HCT116 (cell line): ENCODE measurements at regions not wholly inside any gene's neighbourhood (a gene's known extent, or its start where the extent isn't known, plus 50 kb on each side); places are given as distances from the start of the nearest gene placed in this dataset.

Experiments used
- ATAC-seq: fragments of 200-7000 bp; cut with Tn5 transposase; 2 replicates; pipeline ENCODE4 v1.9.1; 2020; ENCODE audit warnings: mild to moderate bottlenecking, moderate library complexity
- BruUV-seq: library from RNA; stranded (reverse); fragments of 400-500 nt; replicated peaks from 2 replicates; lab custom pipeline; 2021; lab: Mats Ljungman, UMichigan
- CTCF ChIA-PET: fragments of 300-600 bp; sonication (Branson Sonifier 250); formaldehyde crosslinking; loops from one replicate; lab custom pipeline; 2021; ENCODE audit warnings: antibody characterized with exemption; lab: Charles Lee
- POLR2A ChIA-PET: fragments of 300-600, 350-600 bp; sonication (Branson Sonifier 250); formaldehyde crosslinking; loops from one replicate; lab custom pipeline; 2021; ENCODE audit warnings: antibody characterized with exemption; lab: Charles Lee
- RAD21 ChIA-PET, 2 experiments: fragments of 300-600 bp; sonication (Branson Sonifier 250); formaldehyde crosslinking; loops; one replicate each; lab custom pipeline; 2023; ENCODE audit warnings: low total read pairs in 2 of 2; ENCODE audit not compliant: uncharacterized antibody in 2 of 2, unreplicated experiment in 2 of 2, low non-redundant PET in 1 of 2; lab: Charles Lee
- DNase-seq: peaks from one replicate; pipeline ENCODE4 v3.0.0-alpha.2; 2010; ENCODE audit warnings: low read depth, low spot score
- H2AFZ ChIP-seq: fragments of 200-600 bp; shearing (Covaris generic), sonication (generic); 2 replicates; pipeline ENCODE4 v1.6.1; 2017; ENCODE audit warnings: low read depth, mixed run types, mixed read lengths, antibody characterized with exemption, low read length; ENCODE audit not compliant: poor library complexity, severe bottlenecking
- H3K27ac ChIP-seq: 2 replicates; pipeline ENCODE4 v1.5.1; 2012; ENCODE audit warnings: low read depth, low read length
- H3K27me3 ChIP-seq: fragments of 200-600 bp; sonication (generic); 2 replicates; pipeline ENCODE4 v1.6.1; 2016; ENCODE audit warnings: mixed run types, low read length, mixed read lengths; ENCODE audit not compliant: insufficient read depth
- H3K36me3 ChIP-seq, 2 experiments: fragments of 200-500 bp in 1 of 2; fragments of 200-600 bp in 1 of 2; sonication (Bioruptor generic) in 1 of 2; sonication (generic) in 1 of 2; 2 replicates each; pipeline versions ENCODE4 v1.5.1 to v1.6.1; 2014 to 2016; ENCODE audit warnings: low read length in 2 of 2, inconsistent platforms in 1 of 2, mixed read lengths in 1 of 2, mixed run types in 1 of 2; ENCODE audit not compliant: insufficient read depth in 2 of 2, control insufficient read depth in 1 of 2
- H3K4me1 ChIP-seq, 2 experiments: fragments of 200-600 bp in 1 of 2; sonication (generic) in 1 of 2; 2 replicates each; pipeline versions ENCODE4 v1.5.1 to v1.6.1; 2012 to 2017; ENCODE audit warnings: low read length in 2 of 2, inconsistent platforms in 1 of 2, mild to moderate bottlenecking in 1 of 2, mixed read lengths in 1 of 2, mixed run types in 1 of 2, moderate library complexity in 1 of 2; ENCODE audit not compliant: insufficient read depth in 2 of 2, control insufficient read depth in 1 of 2
- H3K4me2 ChIP-seq: fragments of 200-600 bp; sonication (generic); 2 replicates; pipeline ENCODE4 v1.6.1; 2017; ENCODE audit warnings: mixed run types, low read length, mixed read lengths
- H3K4me3 ChIP-seq, 2 experiments: fragments of 200-600 bp in 1 of 2; sonication (generic) in 1 of 2; replicated peaks in 1 of 2; 2 replicates each; pipeline ENCODE4 v1.5.1; 2011 to 2016; ENCODE audit warnings: low read length in 2 of 2, control low read depth in 1 of 2, low read depth in 1 of 2, mild to moderate bottlenecking in 1 of 2, mixed read lengths in 1 of 2, mixed run types in 1 of 2
- H3K79me2 ChIP-seq: fragments of 200-600 bp; sonication (generic); 2 replicates; pipeline ENCODE4 v1.6.1; 2017; ENCODE audit warnings: mild to moderate bottlenecking, mixed run types, low read length, moderate library complexity, mixed read lengths; ENCODE audit not compliant: insufficient read depth
- H3K9ac ChIP-seq: fragments of 200-600 bp; sonication (generic); 2 replicates; pipeline ENCODE4 v1.6.1; 2016; ENCODE audit warnings: low read length, mixed read lengths
- H3K9me2 ChIP-seq: fragments of 200-600 bp; sonication (generic), shearing (Covaris generic); 2 replicates; pipeline ENCODE4 v1.6.1; 2017; ENCODE audit warnings: mixed run types, mild to moderate bottlenecking, moderate library complexity; ENCODE audit not compliant: insufficient read depth
- H3K9me3 ChIP-seq, 2 experiments: fragments of 200-500 bp in 1 of 2; fragments of 200-600 bp in 1 of 2; sonication (Bioruptor generic) in 1 of 2; sonication (generic) in 1 of 2; 2 replicates each; pipeline ENCODE4 v1.6.1; 2014 to 2017; ENCODE audit warnings: low read length in 2 of 2, mixed read lengths in 2 of 2, inconsistent platforms in 1 of 2, low read depth in 1 of 2, mild to moderate bottlenecking in 1 of 2, mixed run types in 1 of 2, moderate library complexity in 1 of 2; ENCODE audit not compliant: control insufficient read depth in 1 of 2, insufficient read depth in 1 of 2
- H4K20me1 ChIP-seq: fragments of 200-600 bp; sonication (generic), shearing (Covaris generic); 2 replicates; pipeline ENCODE4 v1.6.1; 2017; ENCODE audit warnings: mixed run types, mild to moderate bottlenecking, moderate library complexity; ENCODE audit not compliant: insufficient read depth
- ATF3 ChIP-seq: IDR thresholded peaks from 2 replicates; pipeline ENCODE4 v1.6.1; 2012
- CBX3 ChIP-seq: IDR thresholded peaks from 2 replicates; pipeline ENCODE4 v1.6.1; 2012; ENCODE audit warnings: low read depth
- CEBPB ChIP-seq: IDR thresholded peaks from 2 replicates; pipeline ENCODE4 v1.6.1; 2012; ENCODE audit warnings: low read depth
- CTCF ChIP-seq, 3 experiments: fragments of 200-600 bp in 1 of 3; sonication (generic) in 1 of 3; IDR thresholded peaks in 2 of 3; conservative IDR thresholded peaks in 1 of 3; 2 replicates each; pipeline ENCODE4 v1.5.1; 2012 to 2017; ENCODE audit warnings: low read depth in 2 of 3, low read length in 2 of 3, antibody characterized with exemption in 1 of 3, borderline replicate concordance in 1 of 3, control low read depth in 1 of 3, mild to moderate bottlenecking in 1 of 3, mixed read lengths in 1 of 3, mixed run types in 1 of 3, moderate library complexity in 1 of 3; ENCODE audit not compliant: insufficient read depth in 1 of 3
- EGR1 ChIP-seq: IDR thresholded peaks from 2 replicates; pipeline ENCODE4 v1.6.1; 2012; ENCODE audit warnings: low read depth
- JUND ChIP-seq: IDR thresholded peaks from 2 replicates; pipeline ENCODE4 v1.6.1; 2012
- MAX ChIP-seq: IDR thresholded peaks from 2 replicates; pipeline ENCODE4 v1.6.1; 2012
- POLR2AphosphoS5 ChIP-seq: IDR thresholded peaks from 2 replicates; pipeline ENCODE4 v1.6.1; 2011; ENCODE audit warnings: mild to moderate bottlenecking, low read depth, low read length, moderate library complexity
- RAD21 ChIP-seq: IDR thresholded peaks from 2 replicates; pipeline ENCODE4 v1.6.1; 2012; ENCODE audit warnings: low read depth, mild to moderate bottlenecking
- REST ChIP-seq: IDR thresholded peaks from 2 replicates; pipeline ENCODE4 v1.6.1; 2012; ENCODE audit warnings: low read depth
- SIN3A ChIP-seq: IDR thresholded peaks from 2 replicates; pipeline ENCODE4 v1.6.1; 2012; ENCODE audit warnings: low read depth
- SRF ChIP-seq: IDR thresholded peaks from 2 replicates; pipeline ENCODE4 v1.6.1; 2012; ENCODE audit warnings: low read depth
- TCF7L2 ChIP-seq: IDR thresholded peaks from 2 replicates; pipeline ENCODE4 v1.7.0; 2011; ENCODE audit warnings: borderline replicate concordance, inconsistent platforms; ENCODE audit not compliant: insufficient read depth, insufficient read length; ENCODE audit errors: extremely low read depth
- YY1 ChIP-seq: IDR thresholded peaks from 2 replicates; pipeline ENCODE4 v1.6.1; 2011; ENCODE audit warnings: low read length, low read depth, moderate library complexity, mild to moderate bottlenecking; ENCODE audit not compliant: insufficient replicate concordance; ENCODE audit errors: extremely low read depth
- intact Hi-C: fragments of 100-400 bp; cut with micrococcal nuclease; formaldehyde crosslinking; loops from 2 replicates; pipeline ENCODE4 v1.10.0; 2022

- Histone ChIP-seq H3K79me2 (no peaks in the 10 kb centered on the region), H3K27me3 (no peaks in the 10 kb centered on the region), H4K20me1 (no peaks in the 10 kb centered on the region), H3K4me2 (no peak overlapping the region), H2AFZ (no peak overlapping the region), H3K27ac (no peak overlapping the region), H3K9me3 (no peaks in the 10 kb centered on the region), H3K36me3 (no peaks in the 10 kb centered on the region), H3K9me2 (no peaks in the 10 kb centered on the region), H3K4me3 (no peak overlapping the region), H3K9ac (no peak overlapping the region), H3K4me1 (no peaks in the 10 kb centered on the region)
- POLR2A ChIA-PET = no interaction called here
- RAD21 ChIA-PET = no interaction called here
- intact Hi-C loops = no loop called here
- BruUV-seq = no TSS peak
- TF ChIP-seq MAX = no peak
- no peak for TF ChIP-seq CEBPB
- TF ChIP-seq CTCF (IDR thresholded peaks at IDR 0.05 in 2 of 3, conservative IDR thresholded peaks at IDR 0.05 in 1 of 3; ENCODE audit: borderline replicate concordance in 1 of 3, insufficient read depth in 1 of 3, low read depth in 2 of 3, low read length in 2 of 3) = no peak
- TF ChIP-seq CBX3 = no peak
- no peak for TF ChIP-seq TCF7L2
- TF ChIP-seq ATF3 = no peak
- TF ChIP-seq JUND = no peak
- CTCF ChIA-PET = no interaction called here
- no peak for ATAC-seq
- no peak for DNase-seq
Observed at GRCh38 chr15:38996111-38996631, 431.6 kb upstream of the RASGRP1 start.

- ChIA-PET POLR2A (no interaction called here), CTCF (no interaction called here), RAD21 (no interaction called here)
- no peaks in the 10 kb centered on the region for H4K20me1 ChIP-seq
- no peak overlapping the region for H3K9ac ChIP-seq
- no peak for ATAC-seq
- H3K79me2 ChIP-seq = no peaks in the 10 kb centered on the region
- H3K4me2 ChIP-seq = no peak overlapping the region
- H3K27ac ChIP-seq = no peak overlapping the region
- no peak for DNase-seq
- H3K27me3 ChIP-seq = no peaks in the 10 kb centered on the region
- H3K9me2 ChIP-seq = no peaks in the 10 kb centered on the region
- H3K36me3 ChIP-seq = no peaks in the 10 kb centered on the region
- no peaks in the 10 kb centered on the region for H3K9me3 ChIP-seq
- no peak overlapping the region for H3K4me3 ChIP-seq
- no peak overlapping the region for H2AFZ ChIP-seq
- intact Hi-C loops = no loop called here
- BruUV-seq = no TSS peak
- H3K4me1 ChIP-seq = no peaks in the 10 kb centered on the region
- no peak for TF ChIP-seq REST
- TF ChIP-seq MAX = no peak
- TF ChIP-seq RAD21 = no peak
- TF ChIP-seq ATF3 = no peak
- no peak for TF ChIP-seq YY1
- no peak for TF ChIP-seq EGR1
- no peak for TF ChIP-seq SRF
- TF ChIP-seq SIN3A = no peak
- no peak for TF ChIP-seq POLR2AphosphoS5
- no peak for TF ChIP-seq TCF7L2
Observed at GRCh38 chr15:38997841-38998240, 433.2 kb upstream of the RASGRP1 start.
